H1 (cell line): ENCODE measurements at regions not wholly inside any gene's neighbourhood (a gene's known extent, or its start where the extent isn't known, plus 50 kb on each side); places are given as distances from the start of the nearest gene placed in this dataset.

Experiments
- BCL11A ChIP-seq, 2 experiments: IDR thresholded peaks; one replicate each; pipeline ENCODE4 v1.6.1; 2011; ENCODE audit warnings: low read depth in 2 of 2, low read length in 2 of 2, mild to moderate bottlenecking in 2 of 2
- EGR1 ChIP-seq: IDR thresholded peaks from 2 replicates; pipeline ENCODE4 v1.6.1; 2011; ENCODE audit warnings: low read depth, low read length, borderline replicate concordance
- EP300 ChIP-seq, 2 experiments: IDR thresholded peaks; 1 replicate in 1 of 2; 2 replicates in 1 of 2; pipeline ENCODE4 v1.6.1; 2011 to 2012; ENCODE audit warnings: low read depth in 2 of 2, low read length in 2 of 2, mild to moderate bottlenecking in 2 of 2, borderline replicate concordance in 1 of 2, inconsistent platforms in 1 of 2, moderate library complexity in 1 of 2
- HDAC6 ChIP-seq: IDR thresholded peaks from one replicate; pipeline ENCODE4 v1.7.1; 2012; ENCODE audit warnings: low read depth, mild to moderate bottlenecking, inconsistent platforms, low read length, moderate library complexity
- NANOG ChIP-seq: IDR thresholded peaks from 2 replicates; pipeline ENCODE4 v1.6.1; 2011; ENCODE audit warnings: low read length, low read depth, mild to moderate bottlenecking, inconsistent platforms; ENCODE audit not compliant: insufficient read depth, poor library complexity, severe bottlenecking
- POLR2A ChIP-seq, 2 experiments: IDR thresholded peaks; 1 replicate in 1 of 2; 2 replicates in 1 of 2; pipeline ENCODE4 v1.6.1; 2011; ENCODE audit warnings: low read depth in 2 of 2, low read length in 2 of 2, mild to moderate bottlenecking in 2 of 2; ENCODE audit errors: control extremely low read depth in 1 of 2
- SP2 ChIP-seq: IDR thresholded peaks from 2 replicates; pipeline ENCODE4 v1.6.1; 2012; ENCODE audit warnings: mild to moderate bottlenecking, low read length, inconsistent platforms
- SUZ12 ChIP-seq: fragments of 200-600 bp; sonication (generic); IDR thresholded peaks from 2 replicates; pipeline ENCODE4 v1.6.1; 2012; ENCODE audit warnings: mild to moderate bottlenecking, inconsistent platforms, low read length, moderate library complexity, mixed read lengths
- TCF12 ChIP-seq: IDR thresholded peaks from 2 replicates; pipeline ENCODE4 v1.6.1; 2011; ENCODE audit warnings: low read depth, mild to moderate bottlenecking, low read length
- TF ChIP-seq, protein P1 (sequence below), 3 experiments: IDR thresholded peaks; 1 replicate in 2 of 3; 2 replicates in 1 of 3; pipeline versions ENCODE4 v1.5.1 to v1.6.1; 2011; ENCODE audit warnings: low read length in 3 of 3, mild to moderate bottlenecking in 3 of 3, inconsistent platforms in 2 of 3, low read depth in 1 of 3, moderate library complexity in 1 of 3; ENCODE audit not compliant: insufficient read depth in 1 of 3; ENCODE audit errors: control extremely low read depth in 1 of 3

DNA sequence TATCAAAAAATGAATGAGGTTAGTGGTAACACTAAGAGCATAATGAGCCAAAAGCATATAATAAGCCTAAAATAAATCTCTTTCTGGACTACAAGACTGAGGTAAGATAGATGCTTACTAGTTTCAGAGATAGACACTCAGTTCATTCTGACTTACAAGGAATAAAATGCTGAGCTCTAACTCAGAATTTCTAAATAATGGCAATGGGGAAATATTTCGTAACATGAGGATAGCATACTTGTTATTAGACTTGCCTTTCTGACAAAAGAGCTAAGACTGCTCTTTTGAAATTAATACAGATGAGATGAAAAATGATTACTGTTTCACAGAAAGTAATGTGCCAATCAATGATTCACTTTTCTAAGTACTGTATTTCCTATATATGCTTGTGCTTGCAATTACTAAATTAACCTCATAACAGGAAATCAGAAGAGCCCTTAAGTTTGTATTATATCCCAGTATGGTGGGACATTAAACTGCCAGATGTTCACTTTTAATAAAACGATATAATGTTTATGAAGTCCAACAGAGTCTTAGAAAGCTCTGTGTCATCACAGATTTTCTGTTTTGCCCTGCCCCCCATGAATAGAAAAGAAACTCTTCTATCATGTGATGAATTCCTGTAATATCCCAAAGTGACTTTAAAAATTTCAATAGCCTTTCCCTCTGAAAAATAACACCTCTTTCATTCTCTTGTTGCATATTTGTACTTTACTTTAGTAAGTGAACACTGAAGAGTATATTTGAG is 2771.0 kb upstream of the PCDH20 start:
- TF ChIP-seq, protein P1, sequence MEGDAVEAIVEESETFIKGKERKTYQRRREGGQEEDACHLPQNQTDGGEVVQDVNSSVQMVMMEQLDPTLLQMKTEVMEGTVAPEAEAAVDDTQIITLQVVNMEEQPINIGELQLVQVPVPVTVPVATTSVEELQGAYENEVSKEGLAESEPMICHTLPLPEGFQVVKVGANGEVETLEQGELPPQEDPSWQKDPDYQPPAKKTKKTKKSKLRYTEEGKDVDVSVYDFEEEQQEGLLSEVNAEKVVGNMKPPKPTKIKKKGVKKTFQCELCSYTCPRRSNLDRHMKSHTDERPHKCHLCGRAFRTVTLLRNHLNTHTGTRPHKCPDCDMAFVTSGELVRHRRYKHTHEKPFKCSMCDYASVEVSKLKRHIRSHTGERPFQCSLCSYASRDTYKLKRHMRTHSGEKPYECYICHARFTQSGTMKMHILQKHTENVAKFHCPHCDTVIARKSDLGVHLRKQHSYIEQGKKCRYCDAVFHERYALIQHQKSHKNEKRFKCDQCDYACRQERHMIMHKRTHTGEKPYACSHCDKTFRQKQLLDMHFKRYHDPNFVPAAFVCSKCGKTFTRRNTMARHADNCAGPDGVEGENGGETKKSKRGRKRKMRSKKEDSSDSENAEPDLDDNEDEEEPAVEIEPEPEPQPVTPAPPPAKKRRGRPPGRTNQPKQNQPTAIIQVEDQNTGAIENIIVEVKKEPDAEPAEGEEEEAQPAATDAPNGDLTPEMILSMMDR (IDR thresholded peaks at IDR 0.05; ENCODE audit: control extremely low read depth in 1 of 3, insufficient read depth in 1 of 3, low read depth in 1 of 3, low read length in 3 of 3) = no peak
- TF ChIP-seq HDAC6 (no peak), BCL11A (IDR thresholded peaks at IDR 0.05; ENCODE audit: low read depth in 2 of 2, low read length in 2 of 2) (no peak), EP300 (IDR thresholded peaks at IDR 0.05; ENCODE audit: borderline replicate concordance in 1 of 2, low read depth in 2 of 2, low read length in 2 of 2) (no peak), SUZ12 (no peak), POLR2A (IDR thresholded peaks at IDR 0.05; ENCODE audit: control extremely low read depth in 1 of 2, low read depth in 2 of 2, low read length in 2 of 2) (no peak), NANOG (no peak), SP2 (no peak), EGR1 (no peak), TCF12 (no peak)
